OCI-LY3 (cell line): ENCODE measurements at regions not wholly inside any gene's neighbourhood (a gene's known extent, or its start where the extent isn't known, plus 50 kb on each side); places are given as distances from the start of the nearest gene placed in this dataset.

ENCODE experiments used
- EZH2phosphoT487 ChIP-seq: fragments of 200-600 bp; shearing (Covaris generic); IDR thresholded peaks from 2 replicates; pipeline ENCODE4 v1.6.1; 2018; ENCODE audit warnings: antibody characterized with exemption, mixed run types, low read depth
- TF ChIP-seq, protein P1 (sequence below): fragments of 200-600, 300-600 bp; sonication (generic); IDR thresholded peaks from 2 replicates; pipeline ENCODE4 v1.5.1; 2014; ENCODE audit warnings: antibody characterized with exemption, low read length, low read depth

DNA sequence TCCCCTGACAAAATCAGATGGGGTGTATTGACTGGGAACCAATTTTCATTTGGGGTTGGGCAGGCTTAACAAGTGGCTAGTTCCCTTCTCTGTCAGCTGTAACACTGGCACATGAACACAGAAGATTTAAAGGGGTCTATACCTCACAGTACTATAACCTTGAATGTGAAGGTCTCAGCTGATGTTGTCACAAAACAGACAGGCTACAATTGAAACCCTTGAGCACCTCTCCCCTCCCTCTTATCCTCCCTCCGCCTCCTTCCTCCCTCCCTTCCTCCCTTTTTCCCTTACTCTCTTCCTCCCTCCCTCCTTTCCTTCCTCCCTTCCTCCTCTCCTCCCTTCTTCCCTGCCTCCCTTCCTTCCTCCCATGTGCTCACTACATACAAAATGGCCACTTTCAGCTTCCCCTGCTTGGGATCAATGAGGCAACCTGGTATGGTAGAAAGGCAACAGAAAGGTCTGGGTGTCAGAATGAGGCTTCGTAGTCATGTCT lies 262.4 kb downstream of the TTC6 start:
- TF ChIP-seq, protein P1, sequence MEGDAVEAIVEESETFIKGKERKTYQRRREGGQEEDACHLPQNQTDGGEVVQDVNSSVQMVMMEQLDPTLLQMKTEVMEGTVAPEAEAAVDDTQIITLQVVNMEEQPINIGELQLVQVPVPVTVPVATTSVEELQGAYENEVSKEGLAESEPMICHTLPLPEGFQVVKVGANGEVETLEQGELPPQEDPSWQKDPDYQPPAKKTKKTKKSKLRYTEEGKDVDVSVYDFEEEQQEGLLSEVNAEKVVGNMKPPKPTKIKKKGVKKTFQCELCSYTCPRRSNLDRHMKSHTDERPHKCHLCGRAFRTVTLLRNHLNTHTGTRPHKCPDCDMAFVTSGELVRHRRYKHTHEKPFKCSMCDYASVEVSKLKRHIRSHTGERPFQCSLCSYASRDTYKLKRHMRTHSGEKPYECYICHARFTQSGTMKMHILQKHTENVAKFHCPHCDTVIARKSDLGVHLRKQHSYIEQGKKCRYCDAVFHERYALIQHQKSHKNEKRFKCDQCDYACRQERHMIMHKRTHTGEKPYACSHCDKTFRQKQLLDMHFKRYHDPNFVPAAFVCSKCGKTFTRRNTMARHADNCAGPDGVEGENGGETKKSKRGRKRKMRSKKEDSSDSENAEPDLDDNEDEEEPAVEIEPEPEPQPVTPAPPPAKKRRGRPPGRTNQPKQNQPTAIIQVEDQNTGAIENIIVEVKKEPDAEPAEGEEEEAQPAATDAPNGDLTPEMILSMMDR, result no peak
- no peak for TF ChIP-seq EZH2phosphoT487
